ENCODE measurements at regions not wholly inside any gene's neighbourhood (a gene's known extent, or its start where the extent isn't known, plus 50 kb on each side); places are given as distances from the start of the nearest gene placed in this dataset.

DNA sequence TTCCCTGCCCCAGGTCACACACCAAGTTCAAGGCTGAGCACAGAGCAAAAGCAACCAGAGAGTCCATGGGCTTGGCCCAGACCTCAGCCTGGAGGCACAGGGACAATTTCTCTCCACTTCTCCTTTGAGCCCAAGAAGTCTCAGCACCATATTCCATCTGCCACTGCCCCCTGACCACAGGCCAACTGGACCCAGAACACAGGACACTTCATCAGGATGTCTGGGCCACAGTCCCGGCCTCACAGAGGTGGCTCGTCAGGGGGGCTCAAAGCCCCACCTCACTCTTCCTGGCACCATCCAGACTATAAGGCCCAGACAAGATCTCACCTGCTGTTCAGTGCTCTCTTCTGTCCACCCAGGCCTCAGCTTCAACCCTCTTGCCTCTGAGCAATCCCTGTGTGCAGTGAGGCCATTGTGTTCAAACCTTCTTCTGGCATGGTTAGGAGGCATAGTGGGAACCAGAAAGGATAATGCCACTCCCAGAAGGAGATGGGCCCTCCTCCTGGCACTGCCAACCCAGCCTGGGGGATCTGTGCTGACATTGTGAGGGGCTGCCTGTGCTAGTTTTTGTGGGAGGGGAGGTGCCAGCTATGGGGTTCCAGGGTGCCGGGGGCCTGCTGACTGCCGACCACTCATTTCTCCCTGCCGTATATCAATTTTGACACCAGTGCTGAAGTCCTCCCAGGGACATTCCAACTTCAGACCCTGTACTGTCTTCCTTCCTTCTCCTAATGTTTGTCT, 49.7 kb upstream of the ANTXRL start:
- Histone ChIP-seq H3K4me3 (ENCODE audit: low read depth, low read length) (no peak overlapping the region), H3K27me3 (ENCODE audit: control insufficient read depth, insufficient read depth, low read length) (no peaks in the 10 kb centered on the region), H3K4me1 (ENCODE audit: control insufficient read depth, insufficient read depth, low read length) (no peaks in the 10 kb centered on the region), H3K9ac (ENCODE audit: low read depth, low read length) (no peak overlapping the region), H3K27ac (ENCODE audit: low read depth, low read length) (no peak overlapping the region), H3K9me3 (ENCODE audit: control insufficient read depth, insufficient read depth, low read length) (no peaks in the 10 kb centered on the region), H3K36me3 (ENCODE audit: control insufficient read depth, insufficient read depth, low read length) (no peaks in the 10 kb centered on the region)
